ENCODE measurements at regions not wholly inside any gene's neighbourhood (a gene's known extent, or its start where the extent isn't known, plus 50 kb on each side); places are given as distances from the start of the nearest gene placed in this dataset.

DNA sequence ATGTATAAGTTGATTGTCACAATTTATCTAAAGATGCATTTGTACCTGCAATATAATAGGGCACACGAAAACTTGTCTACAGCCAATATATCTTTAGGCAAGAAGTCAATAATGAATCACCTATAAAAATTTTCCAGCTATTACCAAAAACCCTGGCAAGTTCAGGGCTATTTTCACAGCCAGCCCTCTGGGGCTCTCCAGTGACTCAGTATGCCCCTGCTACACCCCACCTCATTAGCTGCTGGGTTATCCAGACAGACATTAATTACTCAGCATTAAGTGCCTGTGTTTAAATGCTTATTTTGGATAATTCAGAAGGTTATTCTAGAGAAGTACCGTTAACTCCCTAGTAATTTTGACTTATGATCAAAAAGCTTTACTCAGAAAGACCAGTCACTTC lies 220.2 kb downstream of the TBX15 start:
- Histone ChIP-seq H3K9me3 (ENCODE audit: low read depth) (peaks cover 6% of the 10 kb centered on the region), H4K20me1 (ENCODE audit: insufficient read depth, poor library complexity, severe bottlenecking) (no peaks in the 10 kb centered on the region), H3K4me3 (no peak overlapping the region), H3K9me2 (replicated peaks; ENCODE audit: insufficient read depth) (no peaks in the 10 kb centered on the region), H3K4me2 (no peak overlapping the region), H3K36me3 (replicated peaks; ENCODE audit: insufficient read depth, low read depth) (no peaks in the 10 kb centered on the region), H2AFZ (no peak overlapping the region), H3K27me3 (no peaks in the 10 kb centered on the region), H3K4me1 (ENCODE audit: insufficient read depth) (no peaks in the 10 kb centered on the region), H3K27ac (no peak overlapping the region), H3K79me2 (no peaks in the 10 kb centered on the region)
- TF ChIP-seq EZH2 (IDR thresholded peaks at IDR 0.05; ENCODE audit: borderline replicate concordance) = no peak
- TF ChIP-seq, protein P1, sequence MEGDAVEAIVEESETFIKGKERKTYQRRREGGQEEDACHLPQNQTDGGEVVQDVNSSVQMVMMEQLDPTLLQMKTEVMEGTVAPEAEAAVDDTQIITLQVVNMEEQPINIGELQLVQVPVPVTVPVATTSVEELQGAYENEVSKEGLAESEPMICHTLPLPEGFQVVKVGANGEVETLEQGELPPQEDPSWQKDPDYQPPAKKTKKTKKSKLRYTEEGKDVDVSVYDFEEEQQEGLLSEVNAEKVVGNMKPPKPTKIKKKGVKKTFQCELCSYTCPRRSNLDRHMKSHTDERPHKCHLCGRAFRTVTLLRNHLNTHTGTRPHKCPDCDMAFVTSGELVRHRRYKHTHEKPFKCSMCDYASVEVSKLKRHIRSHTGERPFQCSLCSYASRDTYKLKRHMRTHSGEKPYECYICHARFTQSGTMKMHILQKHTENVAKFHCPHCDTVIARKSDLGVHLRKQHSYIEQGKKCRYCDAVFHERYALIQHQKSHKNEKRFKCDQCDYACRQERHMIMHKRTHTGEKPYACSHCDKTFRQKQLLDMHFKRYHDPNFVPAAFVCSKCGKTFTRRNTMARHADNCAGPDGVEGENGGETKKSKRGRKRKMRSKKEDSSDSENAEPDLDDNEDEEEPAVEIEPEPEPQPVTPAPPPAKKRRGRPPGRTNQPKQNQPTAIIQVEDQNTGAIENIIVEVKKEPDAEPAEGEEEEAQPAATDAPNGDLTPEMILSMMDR (IDR thresholded peaks at IDR 0.05; ENCODE audit: poor library complexity) = no peak
- TF ChIP-seq EZH2phosphoT487 (IDR thresholded peaks at IDR 0.05; ENCODE audit: low read depth, severe bottlenecking, unreplicated experiment) = no peak
- no peak for DNase-seq (ENCODE audit: low spot score)
- WGBS (ENCODE audit: low lambda C conversion rate, missing lambda C conversion rate) = 72% methylated on average over 2 of the region's 2 CpGs

DNA sequence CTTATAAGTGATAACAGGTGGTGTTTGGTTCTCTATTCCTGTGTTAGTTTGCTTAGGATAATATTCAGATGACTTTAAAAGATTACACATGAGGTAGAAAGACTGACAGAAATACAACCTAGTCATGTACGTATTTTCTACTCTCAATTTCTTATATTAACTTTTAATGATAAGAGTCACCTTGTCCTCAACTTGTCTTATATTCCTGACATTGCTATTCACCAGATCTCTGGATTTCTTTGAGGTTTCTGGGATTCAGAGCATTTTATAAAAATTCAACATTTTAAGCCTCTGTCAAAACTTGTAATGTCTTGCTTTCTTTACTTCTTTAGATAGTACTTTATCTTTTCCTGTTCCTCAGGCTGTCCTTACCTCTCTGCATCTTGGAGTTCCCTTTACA lies 234.2 kb downstream of the TBX15 start:
- Histone ChIP-seq H4K20me1 (ENCODE audit: insufficient read depth, poor library complexity, severe bottlenecking) (no peaks in the 10 kb centered on the region), H3K79me2 (no peaks in the 10 kb centered on the region), H3K27me3 (no peaks in the 10 kb centered on the region), H3K4me1 (ENCODE audit: insufficient read depth) (no peaks in the 10 kb centered on the region), H3K4me2 (no peak overlapping the region), H2AFZ (no peak overlapping the region), H3K27ac (no peak overlapping the region), H3K9me2 (replicated peaks; ENCODE audit: insufficient read depth) (no peaks in the 10 kb centered on the region), H3K4me3 (no peak overlapping the region), H3K36me3 (replicated peaks; ENCODE audit: insufficient read depth, low read depth) (no peaks in the 10 kb centered on the region), H3K9me3 (ENCODE audit: low read depth) (no peaks in the 10 kb centered on the region)
- no peak for DNase-seq (ENCODE audit: low spot score)
- WGBS (ENCODE audit: low lambda C conversion rate, missing lambda C conversion rate) = 82% methylated on average over 1 of the region's 1 CpG
- no peak for TF ChIP-seq EZH2 (IDR thresholded peaks at IDR 0.05; ENCODE audit: borderline replicate concordance)
- no peak for TF ChIP-seq EZH2phosphoT487 (IDR thresholded peaks at IDR 0.05; ENCODE audit: low read depth, severe bottlenecking, unreplicated experiment)
- TF ChIP-seq, protein P1 (IDR thresholded peaks at IDR 0.05; ENCODE audit: poor library complexity) = no peak

DNA sequence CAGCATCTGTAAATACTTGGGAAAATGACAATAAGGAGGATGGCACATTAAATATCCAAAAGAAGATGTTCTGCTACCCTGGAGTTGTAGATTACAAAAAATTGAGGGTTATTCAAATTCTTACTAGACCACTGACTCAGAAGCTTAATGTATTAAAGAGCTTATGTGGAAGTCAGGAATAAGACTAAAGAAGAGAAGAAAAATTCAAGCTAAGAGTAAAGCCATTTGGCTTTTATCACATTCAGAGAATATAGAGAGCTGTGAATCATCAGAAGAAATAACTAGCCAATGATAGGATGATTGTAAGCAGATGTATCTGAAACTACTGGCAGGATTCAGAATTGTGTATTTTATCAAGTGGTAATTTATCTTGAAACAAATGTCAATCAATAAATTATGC lies 237.0 kb downstream of the TBX15 start:
- Histone ChIP-seq H3K4me2 (no peak overlapping the region), H3K36me3 (replicated peaks; ENCODE audit: insufficient read depth, low read depth) (no peaks in the 10 kb centered on the region), H3K4me1 (ENCODE audit: insufficient read depth) (no peaks in the 10 kb centered on the region), H3K9me3 (ENCODE audit: low read depth) (no peaks in the 10 kb centered on the region), H3K4me3 (no peak overlapping the region), H3K27me3 (no peaks in the 10 kb centered on the region), H3K79me2 (no peaks in the 10 kb centered on the region), H2AFZ (no peak overlapping the region), H4K20me1 (ENCODE audit: insufficient read depth, poor library complexity, severe bottlenecking) (no peaks in the 10 kb centered on the region), H3K27ac (no peak overlapping the region), H3K9me2 (replicated peaks; ENCODE audit: insufficient read depth) (no peaks in the 10 kb centered on the region)
- TF ChIP-seq, protein P1 (IDR thresholded peaks at IDR 0.05; ENCODE audit: poor library complexity) = no peak
- TF ChIP-seq EZH2 (IDR thresholded peaks at IDR 0.05; ENCODE audit: borderline replicate concordance) (no peak), EZH2phosphoT487 (IDR thresholded peaks at IDR 0.05; ENCODE audit: low read depth, severe bottlenecking, unreplicated experiment) (no peak)
- DNase-seq (ENCODE audit: low spot score) = no peak

DNA sequence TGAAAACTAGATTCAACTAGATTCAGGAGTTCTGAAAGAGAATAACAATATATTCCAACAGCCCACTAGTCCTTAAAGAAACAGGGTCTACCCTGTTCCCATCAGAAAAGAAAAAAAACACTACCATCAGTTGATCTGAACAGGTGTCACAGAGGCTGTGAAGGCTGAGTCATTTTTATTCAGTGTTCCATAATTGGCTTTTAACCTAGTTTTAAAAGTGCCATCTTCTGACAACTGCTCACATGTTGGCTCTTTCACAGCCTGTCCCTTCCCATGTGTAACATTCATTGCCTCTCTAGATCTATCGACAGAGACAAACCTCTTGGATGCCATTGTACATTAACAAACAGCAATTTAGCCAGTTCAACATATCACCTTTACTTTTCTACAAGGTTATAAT lies 243.7 kb downstream of the TBX15 start:
- Histone ChIP-seq H3K36me3 (replicated peaks; ENCODE audit: insufficient read depth, low read depth) (no peaks in the 10 kb centered on the region), H3K9me3 (ENCODE audit: low read depth) (no peaks in the 10 kb centered on the region), H2AFZ (no peak overlapping the region), H3K4me2 (no peak overlapping the region), H4K20me1 (ENCODE audit: insufficient read depth, poor library complexity, severe bottlenecking) (no peaks in the 10 kb centered on the region), H3K79me2 (no peaks in the 10 kb centered on the region), H3K27me3 (no peaks in the 10 kb centered on the region), H3K4me1 (ENCODE audit: insufficient read depth) (no peaks in the 10 kb centered on the region), H3K4me3 (no peak overlapping the region), H3K27ac (no peak overlapping the region), H3K9me2 (replicated peaks; ENCODE audit: insufficient read depth) (no peaks in the 10 kb centered on the region)
- 84% methylated on average over 1 of the region's 1 CpG for WGBS (ENCODE audit: low lambda C conversion rate, missing lambda C conversion rate)
- DNase-seq (ENCODE audit: low spot score) = no peak
- TF ChIP-seq EZH2phosphoT487 (IDR thresholded peaks at IDR 0.05; ENCODE audit: low read depth, severe bottlenecking, unreplicated experiment) (no peak), EZH2 (IDR thresholded peaks at IDR 0.05; ENCODE audit: borderline replicate concordance) (no peak)
- TF ChIP-seq, protein P1 (IDR thresholded peaks at IDR 0.05; ENCODE audit: poor library complexity) = no peak

Data from hepatocyte (in vitro differentiated cells).